ENCODE measurements at regions not wholly inside any gene's neighbourhood (a gene's known extent, or its start where the extent isn't known, plus 50 kb on each side); places are given as distances from the start of the nearest gene placed in this dataset.
"Not testable (repeated sequence)": the region's sequence is repeated elsewhere in the genome, so short reads cannot be mapped to it uniquely, and the experiment has no call there.

DNA sequence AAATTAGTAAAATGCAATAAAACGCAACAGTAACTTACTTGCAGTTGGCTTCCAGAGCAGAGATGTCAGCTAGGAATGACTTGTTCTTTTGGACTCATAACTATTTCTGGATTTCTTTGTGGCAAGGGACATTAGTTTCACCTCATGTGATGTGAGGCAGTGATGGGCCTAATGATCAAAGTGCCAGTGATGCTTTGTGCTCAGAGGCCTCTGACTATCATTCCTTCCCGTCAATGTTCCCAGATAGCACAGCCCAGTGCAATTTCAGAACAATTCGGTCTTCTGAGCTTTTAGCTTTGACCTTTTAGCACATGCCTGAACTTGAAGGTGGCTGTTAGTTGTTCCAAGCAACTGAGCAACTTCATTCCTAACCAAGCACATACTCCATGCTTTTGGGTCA is 596.8 kb downstream of the TFAP2B start:
- no peak for DNase-seq

DNA sequence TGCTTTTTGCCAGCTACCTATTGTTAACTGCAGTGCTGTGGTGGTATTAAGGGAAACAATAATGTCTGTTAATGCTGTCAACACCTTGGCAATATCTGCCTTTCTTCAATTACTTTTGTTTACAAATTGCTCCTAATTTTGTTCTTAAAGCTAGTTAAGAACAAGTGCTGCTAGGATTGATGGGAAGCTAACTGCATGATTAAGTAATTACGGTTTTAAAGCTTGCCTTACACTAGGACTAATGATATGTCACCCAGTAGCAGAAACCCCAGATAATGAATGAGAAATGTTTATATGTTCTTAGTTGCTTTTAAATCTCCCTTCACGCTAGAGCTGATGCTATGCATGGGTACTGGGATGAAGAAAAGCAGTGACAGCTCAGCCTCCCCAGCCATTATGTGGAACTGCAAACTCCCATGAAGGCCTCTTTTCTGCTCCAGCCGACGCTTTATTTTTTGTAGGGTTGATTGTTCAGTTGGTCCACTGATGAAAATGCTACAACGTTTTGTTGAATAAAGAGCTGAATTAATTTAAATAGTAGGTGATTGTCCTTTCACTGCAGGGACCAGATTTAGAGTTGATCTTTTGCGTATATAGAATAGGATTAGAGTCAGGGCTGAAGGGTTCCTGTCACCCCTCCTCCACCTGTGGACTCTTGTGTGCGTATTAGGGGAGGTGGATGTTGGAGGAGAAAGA is 610.5 kb downstream of the TFAP2B start:
- no peak for DNase-seq

DNA sequence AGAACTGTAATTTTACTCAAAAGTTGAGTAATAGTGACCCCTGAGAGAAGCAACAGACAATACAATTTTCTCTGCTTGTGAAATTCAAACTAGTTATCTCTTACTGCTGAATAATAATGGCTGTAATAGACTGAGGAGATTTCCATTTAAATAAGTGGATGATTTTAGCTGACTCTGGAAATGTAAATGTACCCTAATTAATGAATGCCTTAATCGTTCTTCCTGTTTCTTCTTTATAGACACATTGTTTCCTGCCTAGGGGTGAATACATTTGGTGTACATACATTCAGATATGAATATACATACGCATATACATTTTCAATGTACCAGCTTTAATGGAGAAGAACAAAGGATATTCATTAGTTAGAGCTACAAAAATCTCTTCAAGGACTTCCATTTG is 611.9 kb downstream of the TFAP2B start:
- DNase-seq: no peak

DNA sequence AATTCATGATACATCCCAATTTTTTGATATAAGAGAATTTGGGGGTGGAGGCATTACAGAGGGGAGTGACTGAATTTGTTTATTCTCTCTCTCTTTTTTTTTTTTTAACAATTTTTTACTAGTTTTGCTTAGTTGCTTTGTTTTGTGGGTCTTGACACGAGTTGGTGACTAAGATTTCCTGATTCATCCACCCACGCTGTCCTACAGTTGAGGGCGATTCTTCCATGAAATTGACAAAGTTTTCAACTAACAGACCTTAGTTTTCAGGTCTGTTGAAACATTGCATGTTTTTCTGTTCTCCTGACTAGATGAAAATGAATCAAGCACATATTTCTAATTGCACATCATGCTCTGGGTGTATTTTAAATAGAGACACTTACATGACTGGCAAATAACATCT is 613.8 kb downstream of the TFAP2B start:
- DNase-seq: no peak

DNA sequence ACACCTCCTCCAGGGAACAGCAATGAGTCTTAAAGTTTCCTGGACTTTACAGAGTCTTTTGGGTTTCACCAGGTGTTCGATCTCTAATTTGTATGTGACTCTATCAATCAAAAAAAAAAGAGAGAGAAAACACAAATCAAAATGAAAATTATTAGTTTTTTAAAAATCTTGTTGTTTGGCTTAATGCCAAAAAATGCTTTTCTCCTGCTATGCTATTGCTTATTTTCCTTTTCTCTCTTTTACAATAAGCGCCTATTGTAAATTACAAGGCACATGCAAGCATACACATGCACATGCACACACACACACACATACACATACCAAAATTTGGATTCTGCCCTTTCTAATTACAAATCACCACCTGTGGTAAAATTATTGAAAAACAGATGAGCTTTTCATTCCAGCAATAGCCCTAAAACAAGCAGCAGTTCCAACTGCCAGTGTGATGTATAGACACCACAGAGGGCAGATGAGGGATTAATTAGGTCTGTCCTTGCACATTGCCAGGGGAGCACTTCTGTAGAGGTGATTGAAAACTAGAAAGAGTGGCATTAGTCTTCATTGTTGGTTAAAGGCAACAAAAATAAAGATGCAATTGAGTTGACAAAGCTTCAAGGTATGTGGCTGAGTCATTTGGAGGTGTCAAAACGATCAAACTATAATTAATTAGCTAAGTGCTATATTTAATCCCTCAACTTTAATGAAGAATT is 631.7 kb downstream of the TFAP2B start:
- DNase-seq: no peak

DNA sequence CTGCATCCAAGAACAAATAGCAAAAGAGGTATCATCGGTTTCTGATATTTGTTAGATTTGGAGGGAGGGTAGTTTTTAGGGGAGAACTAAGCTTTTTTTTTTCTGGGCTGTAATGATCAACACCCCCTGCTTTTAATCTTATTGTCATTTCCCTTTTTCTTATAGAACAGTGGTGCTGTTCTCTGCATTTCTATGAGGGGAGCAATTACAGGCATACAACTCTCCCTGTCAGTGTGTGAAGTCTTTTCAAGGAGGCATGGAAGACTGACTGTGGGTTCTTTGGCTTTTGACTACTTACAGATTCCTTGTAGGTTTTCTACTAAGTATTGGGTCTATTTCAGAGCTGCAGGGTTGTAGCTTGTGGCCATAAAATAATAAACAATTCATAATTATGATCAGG is 632.3 kb downstream of the TFAP2B start:
- no peak for DNase-seq

DNA sequence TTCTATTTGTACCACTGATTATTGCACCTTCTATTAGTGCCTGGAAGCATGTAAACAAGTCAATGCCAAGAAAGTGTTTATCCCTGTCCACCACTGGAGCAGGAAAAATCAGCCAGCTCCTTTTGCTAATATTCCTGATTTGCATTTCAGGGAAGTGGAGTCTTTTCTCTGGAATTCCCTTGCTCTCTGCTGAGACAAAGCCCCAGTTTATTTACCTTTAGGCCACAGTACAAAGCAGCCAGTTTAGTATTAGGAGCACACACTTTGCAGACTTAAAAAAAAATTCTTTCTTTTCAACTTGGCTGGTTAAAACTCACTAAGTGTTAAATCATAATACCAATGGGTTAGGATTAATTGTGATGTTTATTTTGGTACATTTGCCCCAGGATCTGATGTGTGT is 631.1 kb downstream of the PKHD1 start:
- DNase-seq: no peak

DNA sequence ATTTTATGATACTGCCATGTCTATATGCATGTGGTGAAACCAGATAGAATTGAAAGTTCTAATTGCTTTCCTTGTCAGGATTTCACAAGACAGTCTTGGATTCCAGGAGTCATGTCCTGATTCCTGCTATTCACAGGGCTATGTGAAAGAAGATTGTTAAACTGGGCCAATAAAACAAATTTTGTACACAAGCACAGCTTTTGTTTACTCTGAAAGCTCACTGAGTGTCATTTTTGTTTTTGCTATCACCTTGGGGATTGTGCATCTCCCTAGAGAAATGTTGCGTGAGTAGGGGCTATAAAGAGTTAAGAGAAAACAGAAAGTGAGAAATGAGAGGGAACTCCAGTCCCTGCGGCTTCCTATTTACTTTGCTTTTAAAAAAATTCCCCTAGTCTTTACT is 627.5 kb downstream of the PKHD1 start:
- no peak for DNase-seq

DNA sequence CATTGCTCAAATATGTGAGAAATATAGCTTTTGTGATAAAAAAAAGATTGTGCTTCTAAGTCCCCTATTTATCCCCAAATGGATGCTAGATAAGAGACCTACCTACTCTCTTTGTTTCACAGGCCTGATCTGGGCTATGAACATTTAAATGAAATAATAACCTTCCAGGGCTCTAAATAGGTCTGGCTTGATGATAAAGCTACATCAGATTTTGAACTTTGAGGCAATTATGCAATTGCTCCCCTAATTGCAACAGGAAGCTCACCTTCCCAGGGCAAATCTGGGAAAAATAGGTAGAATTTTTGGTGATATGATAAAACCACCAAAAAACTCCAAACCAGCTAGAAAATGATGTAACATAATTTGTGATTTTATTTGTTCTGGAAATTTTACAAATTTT is 624.5 kb downstream of the PKHD1 start:
- no peak for DNase-seq

DNA sequence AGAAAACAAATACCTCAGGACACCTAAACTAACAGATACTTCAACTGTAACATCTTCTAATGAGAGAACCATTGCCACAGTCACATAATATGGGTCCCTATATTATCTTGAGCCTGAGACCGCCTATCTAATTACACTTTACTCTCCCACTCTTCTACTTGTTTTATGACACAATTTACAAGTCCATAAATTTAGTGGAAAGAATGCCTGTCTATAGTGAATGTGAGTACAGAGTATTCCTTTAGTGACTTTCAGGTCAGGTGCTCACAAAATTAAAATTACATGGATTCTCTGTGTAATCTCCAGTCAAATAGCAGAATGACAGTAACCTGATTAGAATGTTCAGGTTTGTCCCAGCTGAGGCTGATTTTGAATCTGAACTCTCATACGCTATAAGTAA is 624.1 kb downstream of the PKHD1 start:
- no peak for DNase-seq

DNA sequence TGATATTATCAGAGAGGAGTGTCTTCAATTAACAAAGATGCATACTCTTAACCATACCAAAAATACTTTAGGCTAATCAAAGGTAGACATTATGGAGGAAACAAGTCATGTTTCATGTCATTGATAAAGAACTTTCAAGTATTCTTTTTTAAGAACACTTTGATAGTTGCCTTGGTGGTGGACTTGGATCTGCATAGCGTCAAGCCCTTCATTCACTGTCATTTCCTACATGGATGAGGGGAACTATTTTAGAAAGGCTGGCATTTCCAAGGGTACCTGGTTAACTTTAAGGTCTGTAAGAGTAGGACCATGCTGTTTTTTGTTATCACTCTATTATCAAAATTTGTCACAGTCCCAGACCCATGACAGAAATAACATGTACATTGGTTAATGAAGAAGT is 622.5 kb downstream of the PKHD1 start:
- no peak for DNase-seq

DNA sequence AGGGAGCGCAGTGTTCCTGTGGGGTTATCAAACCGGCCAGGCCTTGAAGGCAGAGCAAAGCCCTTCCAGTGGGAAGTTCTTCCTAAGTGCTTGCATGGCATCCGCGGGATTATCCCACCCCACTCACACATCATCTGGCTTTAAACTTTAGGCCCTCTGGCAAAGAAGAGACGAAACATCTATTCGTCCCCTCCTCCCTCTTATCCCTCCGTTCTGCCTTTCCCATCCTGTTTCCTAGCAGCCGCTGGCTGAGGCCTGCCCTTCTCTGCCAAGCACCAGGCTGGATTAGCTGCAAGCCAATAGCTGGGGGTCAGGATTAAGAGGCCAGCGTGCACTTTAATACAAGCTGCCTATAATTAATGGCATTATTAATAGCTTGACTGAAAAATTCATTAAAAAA is 621.0 kb downstream of the PKHD1 start:
- peak; percentile 19 for DNase-seq

DNA sequence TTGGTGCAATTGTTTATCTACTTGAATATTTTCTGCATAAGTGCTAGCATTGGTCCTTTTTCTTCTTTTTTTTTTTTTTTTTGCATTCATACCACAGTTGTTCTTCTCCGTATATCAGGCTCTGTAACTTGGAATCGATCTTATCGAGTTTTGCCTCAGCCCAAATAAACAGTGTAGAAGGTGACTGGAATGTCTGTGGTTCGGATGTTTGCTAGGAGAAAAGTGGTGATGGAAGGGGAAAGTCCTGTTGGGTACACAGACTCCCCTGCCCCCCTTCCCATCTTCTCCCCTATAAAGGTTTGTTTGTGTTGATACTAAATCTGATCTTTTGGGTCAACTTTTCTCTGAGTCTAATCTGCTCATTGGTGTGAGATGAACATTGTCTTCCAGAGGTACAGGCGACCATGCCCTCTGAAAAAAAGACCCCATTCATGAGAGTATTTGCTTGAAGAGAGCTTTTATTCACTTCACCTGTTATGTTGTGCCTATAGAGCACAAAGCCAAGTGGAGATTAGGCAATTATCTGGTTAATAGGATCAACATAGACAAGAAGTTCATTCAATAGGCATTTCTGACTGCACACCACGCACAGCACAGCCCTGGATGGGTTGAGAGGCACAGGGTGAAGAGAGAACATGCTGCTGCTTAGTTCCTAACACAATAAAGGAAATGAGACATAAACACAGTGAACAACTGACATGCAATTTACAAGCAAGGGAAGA is 620.0 kb downstream of the PKHD1 start:
- DNase-seq: no peak

DNA sequence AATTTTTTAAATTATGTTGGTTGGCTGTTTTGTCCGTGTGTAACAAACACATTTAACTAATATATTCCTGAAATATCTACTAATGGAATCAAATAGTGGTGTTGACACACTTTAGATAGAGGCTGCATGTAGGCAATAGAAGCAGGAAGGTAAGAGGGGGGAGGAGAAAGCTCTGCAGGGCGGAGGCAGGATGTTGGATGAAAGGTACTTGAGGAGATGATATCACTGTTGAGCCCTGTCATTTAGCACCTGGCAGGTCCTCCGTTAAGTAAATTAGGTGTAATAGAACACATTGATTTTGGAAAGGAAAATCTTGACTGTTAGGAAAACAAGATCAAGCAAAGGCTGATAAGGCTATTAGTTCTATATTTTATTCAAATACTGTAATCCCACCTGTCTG is 618.7 kb downstream of the PKHD1 start:
- no peak for DNase-seq

DNA sequence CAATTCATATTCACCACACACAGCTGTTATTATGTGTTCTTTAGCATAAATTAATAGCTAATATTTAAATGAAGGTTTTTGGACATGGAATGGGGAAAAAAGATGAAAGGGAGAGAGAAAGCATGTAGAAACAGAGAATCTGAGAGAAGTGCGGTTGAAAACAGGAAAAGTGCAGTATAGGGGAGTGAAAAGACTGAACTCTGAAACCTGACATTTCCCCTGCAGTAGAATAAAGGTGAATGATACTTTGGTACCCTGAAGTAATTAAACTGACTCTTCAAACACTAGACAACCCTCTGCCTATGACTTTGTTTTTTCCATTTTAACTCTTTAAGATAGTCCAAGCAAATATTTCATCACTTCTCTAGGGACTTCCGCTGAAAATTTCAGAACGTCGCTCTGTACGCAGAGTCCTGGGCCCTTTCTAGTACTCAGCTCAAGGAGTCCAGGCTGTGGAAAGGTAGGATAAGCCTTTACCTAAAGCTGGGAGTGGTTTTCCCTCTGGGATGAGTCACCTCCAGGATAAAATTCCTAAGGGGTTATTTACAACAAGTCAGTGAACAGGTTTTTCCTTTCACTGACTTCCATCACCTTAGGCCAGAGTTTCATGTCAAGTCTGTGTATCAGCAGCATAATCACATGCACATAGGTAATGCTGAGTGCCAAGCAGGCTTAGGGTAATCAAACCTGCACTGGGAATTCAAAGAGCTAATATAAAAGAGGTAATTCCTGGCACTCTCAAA is 614.5 kb downstream of the PKHD1 start:
- DNase-seq: no peak

DNA sequence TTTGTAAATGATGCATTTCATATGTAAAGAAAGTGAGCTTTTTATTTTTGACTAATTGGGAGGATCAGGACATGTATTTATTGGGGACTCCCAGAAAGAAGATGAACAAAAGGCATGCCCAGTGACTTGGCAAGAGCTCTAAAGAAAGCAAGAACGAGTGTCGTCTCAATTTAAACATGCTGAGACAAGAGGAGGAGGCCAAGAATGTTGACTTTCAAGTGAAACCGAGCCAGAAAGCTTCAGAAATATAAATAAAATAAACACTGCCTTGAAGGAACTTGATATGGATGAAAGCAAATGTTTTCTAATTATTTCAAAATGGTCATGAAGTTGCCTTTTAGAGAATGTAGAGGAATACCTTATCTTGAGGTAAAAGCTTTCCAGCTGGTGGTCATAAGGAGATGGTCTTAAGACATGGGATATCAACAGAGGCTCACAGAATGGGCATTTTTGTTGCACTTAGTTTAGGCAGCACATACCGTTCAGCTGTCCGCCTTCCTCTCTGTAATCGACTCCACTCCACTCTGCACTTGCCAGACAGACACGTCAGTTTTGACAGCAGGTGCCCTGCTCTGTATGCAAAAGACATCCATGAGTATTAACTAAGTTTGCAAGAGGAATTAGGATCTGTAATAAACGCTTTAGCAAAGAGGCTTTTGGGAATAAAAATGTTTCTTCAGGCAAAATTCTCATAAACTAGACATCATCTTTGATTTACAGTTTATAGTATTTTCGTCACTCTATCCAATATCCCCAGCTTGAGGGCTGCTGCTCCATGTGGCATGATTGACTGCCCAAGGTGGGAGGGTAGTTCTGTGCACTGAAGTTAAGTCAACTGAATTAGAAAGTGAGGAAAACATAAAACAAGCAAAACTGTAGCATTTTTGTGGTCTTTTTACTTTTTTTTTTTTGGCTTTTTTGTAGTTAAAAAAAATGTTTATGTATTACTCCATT is 613.1 kb downstream of the PKHD1 start:
- no peak for DNase-seq

DNA sequence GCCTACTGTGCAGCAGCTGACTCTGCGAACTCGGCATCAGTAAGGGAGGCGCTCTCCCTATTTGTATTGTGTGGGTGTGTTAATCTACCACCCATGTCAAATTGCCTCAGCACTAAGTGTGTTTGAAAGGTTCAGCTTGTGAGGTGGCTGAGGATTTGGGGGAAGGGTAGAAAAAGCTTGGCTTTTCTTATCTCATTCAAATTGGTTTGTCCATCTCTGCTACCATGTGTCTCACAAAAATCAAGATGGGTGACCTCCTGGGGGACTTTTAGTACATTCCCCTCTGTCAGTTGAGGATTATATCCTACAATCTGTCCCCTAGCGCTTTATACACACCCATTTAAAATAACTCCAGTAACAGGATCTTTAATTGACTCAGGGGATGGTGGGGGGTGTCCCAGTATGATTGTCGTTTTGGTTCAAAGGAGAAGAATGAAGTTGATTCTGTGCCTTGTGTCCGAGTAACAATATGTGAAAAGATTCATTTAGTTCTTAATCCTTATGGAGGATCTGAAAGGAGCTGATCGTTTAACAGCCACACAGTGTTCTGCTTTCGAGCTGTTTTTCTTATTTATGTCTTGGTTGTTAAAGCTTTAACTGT is 609.6 kb downstream of the PKHD1 start:
- no peak for DNase-seq

DNA sequence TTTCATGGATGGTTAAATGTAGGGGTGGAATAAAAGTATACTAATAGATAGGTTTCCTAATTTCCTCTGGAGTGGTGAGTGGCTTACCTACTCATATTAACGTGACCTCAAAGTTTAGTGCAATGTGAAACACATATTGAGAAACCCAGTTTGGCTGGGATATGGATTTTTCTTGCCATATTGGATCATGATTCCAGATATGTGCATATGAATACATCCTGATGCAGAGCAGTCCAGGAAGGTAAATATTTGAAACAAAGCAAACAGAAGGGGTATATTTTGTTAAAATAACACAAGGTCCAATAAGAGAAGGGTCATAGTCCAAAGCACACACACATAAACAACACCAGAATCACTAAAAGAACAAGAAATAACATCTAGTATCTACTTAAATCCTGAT is 608.1 kb downstream of the PKHD1 start:
- no peak for DNase-seq

DNA sequence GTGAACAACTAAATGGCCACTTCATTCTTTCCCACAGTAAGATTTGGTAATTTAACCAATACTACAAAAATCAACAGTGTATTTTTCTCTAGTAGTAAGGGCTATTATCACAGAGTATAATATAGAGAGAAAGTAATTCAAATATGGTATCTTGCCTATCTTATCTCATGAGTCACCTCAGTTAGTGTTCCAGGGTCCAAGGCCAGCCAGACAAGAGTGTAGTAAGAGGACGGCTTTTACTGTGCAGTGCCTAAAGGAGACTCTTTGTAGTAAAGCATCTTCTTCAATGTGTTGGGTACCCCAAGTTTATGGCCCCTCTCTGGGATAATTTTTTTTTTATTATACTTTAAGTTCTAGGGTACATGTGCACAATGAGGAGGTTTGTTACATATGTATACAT is 607.4 kb downstream of the PKHD1 start:
- DNase-seq: no peak

DNA sequence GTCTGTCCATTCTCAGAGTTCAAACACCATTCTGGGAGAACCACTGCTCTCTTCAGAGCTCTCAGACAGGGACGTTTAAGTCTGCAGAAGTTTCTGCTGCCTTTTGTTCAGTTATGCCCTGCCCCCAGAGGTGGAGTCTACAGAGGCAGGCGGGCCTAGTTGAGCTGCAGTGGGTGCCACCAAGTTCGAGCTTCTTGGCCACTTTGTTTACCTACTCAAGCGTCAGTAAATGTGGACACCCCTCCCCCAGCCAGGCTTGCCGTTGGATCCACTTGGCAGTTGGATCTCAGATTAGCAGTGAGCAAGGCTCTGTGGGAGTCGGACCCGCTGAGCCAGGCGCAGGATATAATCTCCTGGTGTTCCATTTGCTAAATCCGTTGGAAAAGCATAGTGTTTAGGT is 601.5 kb downstream of the PKHD1 start:
- DNase-seq: not testable (repeated sequence)

DNA sequence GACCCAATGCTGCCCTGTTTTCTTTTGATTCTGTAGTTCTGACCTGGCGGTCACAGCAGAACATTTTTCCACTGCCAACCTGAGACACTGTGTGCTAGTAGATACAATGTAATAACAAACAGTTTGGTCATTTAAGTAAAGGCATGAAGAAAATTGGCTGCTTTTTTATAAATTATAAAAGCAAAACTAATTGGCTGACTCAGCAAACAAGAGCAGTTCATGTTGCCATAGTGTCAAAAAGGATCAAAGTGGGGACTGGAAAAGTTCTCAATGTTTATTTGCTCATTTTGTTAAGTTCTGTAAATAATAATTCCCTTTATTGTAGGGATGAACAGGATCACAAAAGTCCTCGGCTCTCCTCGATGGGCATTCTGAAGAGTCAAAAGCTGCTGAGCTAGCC is 599.5 kb downstream of the PKHD1 start:
- DNase-seq: no peak

DNA sequence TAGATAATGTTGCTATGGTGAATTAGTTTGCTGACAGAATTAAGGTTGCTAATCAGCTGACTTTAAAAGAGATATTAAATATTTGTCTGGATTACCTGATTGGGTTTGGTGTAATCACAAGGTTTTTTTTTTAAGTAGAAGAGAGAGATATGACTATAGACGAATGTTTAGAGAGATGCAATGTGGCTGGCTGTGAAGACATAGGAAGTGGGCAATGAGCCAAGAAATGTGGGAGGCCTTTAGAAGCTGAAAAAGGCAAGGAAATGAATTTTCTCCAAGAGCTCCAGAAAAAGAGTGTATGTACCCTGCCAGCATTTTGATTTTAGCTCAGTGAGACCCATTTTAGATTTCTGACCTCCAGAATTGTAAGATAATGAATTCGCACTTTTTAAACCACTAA is 598.3 kb downstream of the PKHD1 start:
- no peak for DNase-seq
